GM12873 (cell line): ENCODE measurements at regions not wholly inside any gene's neighbourhood (a gene's known extent, or its start where the extent isn't known, plus 50 kb on each side); places are given as distances from the start of the nearest gene placed in this dataset.

Experiments
- TF ChIP-seq, protein P1 (sequence below): IDR thresholded peaks from 2 replicates; pipeline ENCODE4 v1.5.1; 2012; ENCODE audit warnings: low read depth, mild to moderate bottlenecking, moderate library complexity, low read length, control low read depth; ENCODE audit not compliant: insufficient read depth; ENCODE audit errors: missing control alignments

GRCh38 chr3:70568626-70569025 is 256.2 kb upstream of the MDFIC2 start:
- TF ChIP-seq, protein P1, sequence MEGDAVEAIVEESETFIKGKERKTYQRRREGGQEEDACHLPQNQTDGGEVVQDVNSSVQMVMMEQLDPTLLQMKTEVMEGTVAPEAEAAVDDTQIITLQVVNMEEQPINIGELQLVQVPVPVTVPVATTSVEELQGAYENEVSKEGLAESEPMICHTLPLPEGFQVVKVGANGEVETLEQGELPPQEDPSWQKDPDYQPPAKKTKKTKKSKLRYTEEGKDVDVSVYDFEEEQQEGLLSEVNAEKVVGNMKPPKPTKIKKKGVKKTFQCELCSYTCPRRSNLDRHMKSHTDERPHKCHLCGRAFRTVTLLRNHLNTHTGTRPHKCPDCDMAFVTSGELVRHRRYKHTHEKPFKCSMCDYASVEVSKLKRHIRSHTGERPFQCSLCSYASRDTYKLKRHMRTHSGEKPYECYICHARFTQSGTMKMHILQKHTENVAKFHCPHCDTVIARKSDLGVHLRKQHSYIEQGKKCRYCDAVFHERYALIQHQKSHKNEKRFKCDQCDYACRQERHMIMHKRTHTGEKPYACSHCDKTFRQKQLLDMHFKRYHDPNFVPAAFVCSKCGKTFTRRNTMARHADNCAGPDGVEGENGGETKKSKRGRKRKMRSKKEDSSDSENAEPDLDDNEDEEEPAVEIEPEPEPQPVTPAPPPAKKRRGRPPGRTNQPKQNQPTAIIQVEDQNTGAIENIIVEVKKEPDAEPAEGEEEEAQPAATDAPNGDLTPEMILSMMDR = no peak

DNA sequence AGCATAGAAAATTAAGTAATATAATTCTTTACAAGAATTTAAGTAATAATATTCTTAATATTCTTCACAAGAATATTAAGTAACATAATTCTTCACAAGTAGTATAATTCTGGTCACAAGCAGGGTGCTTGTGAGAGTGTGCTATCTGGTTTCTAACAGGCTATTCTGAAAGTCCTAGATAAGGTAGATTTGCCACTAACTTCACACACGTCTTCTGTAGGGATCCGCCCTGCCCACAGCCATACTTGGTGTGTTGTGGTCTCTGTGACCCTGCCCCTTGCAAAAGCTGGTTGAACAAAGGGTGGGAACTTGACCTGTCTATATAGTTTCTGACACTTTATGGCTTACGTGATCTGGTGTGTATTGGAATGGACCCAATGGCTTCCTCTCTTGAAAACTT is 253.4 kb upstream of the MDFIC2 start:
- TF ChIP-seq, protein P1 = no peak

GRCh38 chr3:70564552-70564951 is 252.1 kb upstream of the MDFIC2 start:
- TF ChIP-seq, protein P1 = no peak

GRCh38 chr3:70561796-70562195 is 249.4 kb upstream of the MDFIC2 start:
- TF ChIP-seq, protein P1 = no peak

- TF ChIP-seq, protein P1 = no peak
Observed at GRCh38 chr3:70558956-70559355, 246.5 kb upstream of the MDFIC2 start.

GRCh38 chr3:70557976-70558375 is 245.5 kb upstream of the MDFIC2 start:
- TF ChIP-seq, protein P1 = no peak

DNA sequence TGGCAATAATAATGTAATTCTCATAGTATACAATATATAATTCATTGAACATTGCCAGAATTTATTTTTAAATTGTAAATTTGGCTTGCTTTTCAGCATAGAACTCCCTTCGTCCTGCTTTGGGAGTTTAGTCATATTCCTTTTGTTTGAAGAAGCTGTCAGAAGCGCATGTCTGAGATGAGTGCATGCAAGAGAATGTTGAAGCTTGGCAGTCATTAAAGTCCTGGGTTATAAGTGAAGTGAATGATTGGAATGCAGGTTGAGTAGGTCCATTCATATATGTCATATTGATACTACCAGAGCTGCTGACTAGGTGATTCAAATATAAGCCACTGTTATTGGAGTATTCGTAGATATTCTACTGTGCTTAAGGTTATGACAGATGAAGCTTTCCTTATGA is 243.6 kb upstream of the MDFIC2 start:
- TF ChIP-seq, protein P1 = no peak

- TF ChIP-seq, protein P1 = no peak
Observed at GRCh38 chr3:70554170-70554569, 241.7 kb upstream of the MDFIC2 start.
